Colonic mucosa (tissue), 4 donors: ENCODE measurements at regions not wholly inside any gene's neighbourhood (a gene's known extent, or its start where the extent isn't known, plus 50 kb on each side); places are given as distances from the start of the nearest gene placed in this dataset.

Experiments
- DNase-seq: peaks from one replicate; pipeline ENCODE4 v3.0.0-alpha.2; 2020
- H3K27ac ChIP-seq: fragments of 200-600 bp; one replicate; pipeline ENCODE4 v1.8.0; 2021
- H3K27me3 ChIP-seq: fragments of 200-600 bp; one replicate; pipeline ENCODE4 v1.8.0; 2021
- H3K36me3 ChIP-seq: fragments of 200-600 bp; one replicate; pipeline ENCODE4 v1.8.0; 2021
- H3K4me1 ChIP-seq: fragments of 200-600 bp; one replicate; pipeline ENCODE4 v1.8.0; 2021; ENCODE audit warnings: mild to moderate bottlenecking
- H3K4me3 ChIP-seq: fragments of 200-600 bp; one replicate; pipeline ENCODE4 v1.8.0; 2021
- H3K9ac ChIP-seq, 2 donors: one replicate each; pipeline ENCODE4 v1.7.0; 2013; ENCODE audit warnings: control low read depth in 2 of 2, low read depth in 2 of 2, low read length in 2 of 2
- H3K9me3 ChIP-seq: fragments of 200-600 bp; one replicate; pipeline ENCODE4 v1.8.0; 2021
- CTCF ChIP-seq: fragments of 200-600 bp; IDR thresholded peaks from one replicate; pipeline ENCODE4 v1.8.0; 2022; ENCODE audit warnings: antibody characterized with exemption, mild to moderate bottlenecking
- intact Hi-C: fragments of 100-400 bp; cut with DNase I; formaldehyde crosslinking; loops from one replicate; pipeline ENCODE4 v1.14.1; 2022
- donor health status: healthy.
- donor health status: DM: no; HTN: no; CAD: no.
- donor health status: DM: no; HTN: no; CAD: no.

DNA sequence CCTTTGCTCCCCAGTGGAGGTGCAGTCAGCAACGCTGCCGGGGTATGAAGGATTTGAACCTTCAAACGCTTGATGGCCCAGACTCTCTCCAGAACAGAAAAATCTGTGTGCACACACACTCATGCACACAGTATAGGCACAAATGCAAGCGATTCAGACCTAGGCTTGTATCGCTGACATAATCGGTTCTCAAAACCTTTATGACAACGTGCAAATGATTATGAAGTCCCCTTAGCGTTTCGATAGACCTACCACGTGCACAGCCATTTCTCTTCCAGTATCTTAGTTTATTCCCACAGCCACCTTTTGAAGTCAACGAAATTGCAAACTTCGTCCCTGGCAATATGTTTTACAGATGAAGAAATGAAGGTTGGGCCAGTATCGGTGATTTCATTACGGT, 138.9 kb upstream of the MYCN start:
- H3K27me3 ChIP-seq, result no peaks in the 10 kb centered on the region
- no peak for DNase-seq
- H3K9me3 ChIP-seq, result no peaks in the 10 kb centered on the region
- H3K36me3 ChIP-seq, result no peaks in the 10 kb centered on the region
- intact Hi-C loops, result no loop called here
- H3K27ac ChIP-seq, result no peak overlapping the region
- H3K4me3 ChIP-seq, result no peak overlapping the region
- no peak overlapping the region for H3K9ac ChIP-seq
- no peaks in the 10 kb centered on the region for H3K4me1 ChIP-seq
- no peak for TF ChIP-seq CTCF

DNA sequence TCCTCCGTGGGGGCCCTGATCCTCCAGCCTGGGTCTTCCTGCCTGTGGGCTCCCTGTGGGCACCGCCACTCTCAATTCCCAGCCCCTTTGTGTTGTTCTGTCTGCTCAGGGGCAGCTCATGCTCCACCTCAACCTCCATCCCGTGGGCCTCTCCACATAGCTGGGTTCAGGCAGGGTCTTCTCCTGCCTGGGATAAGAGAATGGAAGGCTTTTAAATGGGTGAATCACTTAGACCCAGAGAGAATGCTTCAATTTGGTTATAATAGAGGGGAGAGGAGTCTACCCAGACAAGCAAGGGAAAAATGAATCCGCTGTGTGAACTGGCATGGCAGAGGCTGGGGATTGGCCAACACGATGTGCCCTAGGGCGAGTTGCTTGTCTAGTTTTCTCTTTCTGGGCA, 138.4 kb upstream of the MYCN start:
- no peaks in the 10 kb centered on the region for H3K36me3 ChIP-seq
- H3K27me3 ChIP-seq, result no peaks in the 10 kb centered on the region
- intact Hi-C loops, result no loop called here
- no peak for DNase-seq
- H3K9me3 ChIP-seq, result no peaks in the 10 kb centered on the region
- no peaks in the 10 kb centered on the region for H3K4me1 ChIP-seq
- no peak overlapping the region for H3K4me3 ChIP-seq
- TF ChIP-seq CTCF, result no peak
- no peak overlapping the region for H3K9ac ChIP-seq
- no peak overlapping the region for H3K27ac ChIP-seq

DNA sequence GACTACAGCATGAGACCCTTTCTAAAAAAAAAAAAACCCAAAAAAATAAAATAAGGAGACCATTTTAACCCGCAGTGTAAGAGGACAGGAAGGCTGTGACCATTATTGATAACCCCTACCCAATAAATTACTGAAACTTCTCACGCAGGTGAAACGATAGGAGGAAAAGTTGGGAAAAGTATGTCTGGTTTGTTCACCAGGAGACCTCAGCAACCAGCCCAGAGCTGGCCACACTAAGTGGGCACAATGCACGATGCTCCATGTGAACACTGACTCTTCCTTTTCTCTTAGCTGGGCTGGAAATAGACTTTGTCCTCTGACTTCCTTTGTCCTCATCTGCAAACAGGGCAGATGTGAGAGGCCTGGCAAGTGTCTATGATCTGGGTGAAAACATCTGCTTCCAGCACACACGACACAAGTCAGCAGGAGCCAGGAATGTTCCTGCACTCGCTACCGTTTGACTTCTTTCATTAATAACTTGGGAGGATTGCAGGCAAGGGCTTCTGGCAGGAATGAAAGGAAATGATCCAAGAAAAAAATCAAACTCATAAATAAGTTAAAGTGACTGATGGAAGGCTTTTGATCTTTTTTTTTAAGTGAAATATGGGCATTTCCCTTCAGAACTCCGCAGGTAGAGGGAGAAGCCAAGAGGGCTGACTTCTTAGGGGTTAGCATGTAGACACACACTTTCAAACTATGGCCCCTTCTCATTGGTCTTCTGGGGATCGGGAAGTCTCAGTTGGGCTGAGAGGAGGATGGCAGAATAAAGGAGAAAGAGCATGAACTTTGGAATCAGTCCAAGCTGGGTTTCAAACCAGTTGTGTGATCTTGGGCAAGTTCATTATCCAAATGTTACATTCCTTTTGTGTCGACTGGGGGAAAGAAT, 137.4 kb upstream of the MYCN start:
- no peak overlapping the region for H3K27ac ChIP-seq
- no peaks in the 10 kb centered on the region for H3K4me1 ChIP-seq
- H3K27me3 ChIP-seq, result no peaks in the 10 kb centered on the region
- DNase-seq, result no peak
- no peak overlapping the region for H3K4me3 ChIP-seq
- no peak overlapping the region for H3K9ac ChIP-seq
- H3K9me3 ChIP-seq, result no peaks in the 10 kb centered on the region
- intact Hi-C loops, result no loop called here
- TF ChIP-seq CTCF, result no peak
- H3K36me3 ChIP-seq, result no peaks in the 10 kb centered on the region

- no peaks in the 10 kb centered on the region for H3K27me3 ChIP-seq
- H3K4me3 ChIP-seq, result no peak overlapping the region
- TF ChIP-seq CTCF, result no peak
- intact Hi-C loops, result no loop called here
- H3K27ac ChIP-seq, result no peak overlapping the region
- DNase-seq, result no peak
- no peak overlapping the region for H3K9ac ChIP-seq
- H3K36me3 ChIP-seq, result no peaks in the 10 kb centered on the region
- H3K9me3 ChIP-seq, result no peaks in the 10 kb centered on the region
- H3K4me1 ChIP-seq, result no peaks in the 10 kb centered on the region
Observed at GRCh38 chr2:15803543-15804245, 136.7 kb upstream of the MYCN start.

GRCh38 chr2:15804246-15804619, 136.1 kb upstream of the MYCN start:
- intact Hi-C loops, result no loop called here
- no peak for TF ChIP-seq CTCF
- H3K9ac ChIP-seq, result no peak overlapping the region

More at GRCh38 chr2:15804246-15804619, 136.1 kb upstream of the MYCN start:
- Histone ChIP-seq H3K4me1 (no peaks in the 10 kb centered on the region), H3K9me3 (no peaks in the 10 kb centered on the region), H3K36me3 (no peaks in the 10 kb centered on the region), H3K27me3 (no peaks in the 10 kb centered on the region), H3K27ac (no peak overlapping the region), H3K4me3 (no peak overlapping the region)
- DNase-seq, result no peak
